HFF-Myc (cell line): ENCODE measurements at regions not wholly inside any gene's neighbourhood (a gene's known extent, or its start where the extent isn't known, plus 50 kb on each side); places are given as distances from the start of the nearest gene placed in this dataset.

ENCODE experiments used
- DNase-seq: peaks from one replicate; pipeline ENCODE4 v3.0.0-alpha.2; 2011; ENCODE audit warnings: low read depth; ENCODE audit errors: extremely low read depth
- H3K4me3 ChIP-seq: replicated peaks from 2 replicates; pipeline ENCODE4 v1.5.1; 2011; ENCODE audit warnings: low read depth, mild to moderate bottlenecking, control low read depth, low read length
- CTCF ChIP-seq: IDR thresholded peaks from 2 replicates; pipeline ENCODE4 v1.5.1; 2012; ENCODE audit warnings: mild to moderate bottlenecking, low read depth, low read length, control low read depth; ENCODE audit errors: missing control alignments

DNA sequence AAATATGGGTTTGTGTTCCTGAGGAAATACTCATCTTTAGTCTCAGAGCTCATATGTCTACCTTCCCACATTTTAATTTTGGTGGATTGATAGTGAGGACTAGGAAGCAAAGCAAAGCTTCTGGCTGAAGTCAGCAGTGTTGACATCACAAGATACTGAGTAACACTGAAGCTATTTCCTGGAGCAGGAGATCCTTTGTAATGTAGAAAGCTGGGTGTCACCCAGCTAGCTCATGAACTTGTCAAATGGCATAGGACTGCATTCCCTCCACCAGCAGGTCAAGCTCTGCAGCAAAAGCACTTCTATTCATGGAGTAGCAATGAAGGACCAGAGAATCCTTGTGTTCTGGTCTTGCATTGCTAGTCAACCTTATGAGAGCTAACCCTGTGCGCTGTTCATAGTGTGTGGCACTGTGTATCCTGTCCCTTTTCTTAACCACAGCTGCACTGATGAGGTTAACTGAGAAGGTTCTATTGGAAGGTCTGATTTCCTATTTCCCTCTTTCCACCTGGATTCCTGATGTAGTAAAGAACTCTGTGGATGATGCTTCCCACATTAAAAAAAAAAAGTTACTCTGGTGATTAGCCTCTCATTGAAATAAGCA, 94.8 kb upstream of the ZNF804B start:
- TF ChIP-seq CTCF, result no peak
- H3K4me3 ChIP-seq, result no peak overlapping the region
- no peak for DNase-seq

- no peak overlapping the region for H3K4me3 ChIP-seq
- DNase-seq, result no peak
- no peak for TF ChIP-seq CTCF
Measured at GRCh38 chr7:88661921-88662320, 97.6 kb upstream of the ZNF804B start.

GRCh38 chr7:88647825-88648224, 111.7 kb upstream of the ZNF804B start:
- TF ChIP-seq CTCF, result no peak
- DNase-seq, result no peak
- H3K4me3 ChIP-seq, result no peak overlapping the region

- no peak for DNase-seq
- TF ChIP-seq CTCF, result no peak
- no peak overlapping the region for H3K4me3 ChIP-seq
Measured at GRCh38 chr7:88638583-88638982, 120.9 kb upstream of the ZNF804B start.

DNA sequence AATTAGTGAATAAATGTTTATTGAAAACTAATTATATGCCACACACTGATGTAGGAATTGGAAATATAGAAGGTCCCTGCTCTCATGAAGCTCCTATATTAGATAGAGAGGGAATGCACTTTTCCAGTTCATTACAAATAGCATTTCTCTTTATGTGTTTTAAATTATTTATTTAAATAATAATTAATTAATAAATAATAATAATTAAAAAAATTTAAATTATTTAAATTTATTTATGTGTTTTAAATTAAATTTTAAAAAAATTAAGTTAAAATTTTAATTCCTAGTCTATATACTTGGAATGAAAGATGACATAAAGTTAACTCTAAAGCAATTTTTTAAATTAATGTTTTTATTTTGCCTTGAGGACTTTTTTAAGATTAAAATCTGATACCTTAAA, 121.7 kb upstream of the ZNF804B start:
- no peak for TF ChIP-seq CTCF
- no peak overlapping the region for H3K4me3 ChIP-seq
- DNase-seq, result no peak

DNA sequence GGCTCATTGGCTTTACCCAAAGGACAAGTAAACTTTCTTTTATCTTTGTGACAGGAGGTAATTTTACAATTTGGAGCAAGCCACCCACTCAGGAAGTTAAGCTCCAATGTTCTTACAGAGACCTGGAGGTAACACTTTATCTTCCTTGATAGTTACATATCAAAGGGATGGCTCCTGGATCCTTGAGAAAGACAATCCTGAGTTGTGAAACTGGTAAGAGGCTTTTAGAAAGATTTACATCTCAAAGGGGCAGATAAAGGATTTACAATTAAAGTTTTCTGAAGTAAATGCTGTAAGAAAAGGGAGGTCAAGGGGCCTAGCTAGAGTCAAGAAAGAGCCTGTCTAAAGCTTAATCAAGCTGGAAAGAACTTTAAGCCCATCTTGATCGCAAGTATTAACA, 124.4 kb upstream of the ZNF804B start:
- TF ChIP-seq CTCF, result no peak
- no peak overlapping the region for H3K4me3 ChIP-seq
- no peak for DNase-seq

DNA sequence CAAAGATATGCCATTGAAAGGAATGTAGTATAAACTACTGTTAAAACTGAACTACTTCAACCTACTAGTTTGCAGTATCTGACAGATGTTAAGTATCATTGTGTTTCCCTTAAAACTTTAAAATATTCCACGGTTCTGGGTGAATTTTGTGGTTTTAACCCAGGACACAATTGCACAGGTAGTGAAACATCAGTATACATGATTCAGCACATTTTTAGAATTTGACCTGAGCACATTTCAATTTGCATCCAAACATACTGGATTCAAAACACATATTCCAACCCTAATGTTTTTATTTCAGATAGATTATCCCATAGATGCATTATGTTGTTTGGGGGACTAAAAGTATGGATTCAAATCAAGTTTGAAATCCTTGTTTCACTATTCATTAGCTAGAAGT, 129.9 kb upstream of the ZNF804B start:
- no peak for TF ChIP-seq CTCF
- H3K4me3 ChIP-seq, result no peak overlapping the region
- DNase-seq, result no peak
